ENCODE measurements at regions not wholly inside any gene's neighbourhood (a gene's known extent, or its start where the extent isn't known, plus 50 kb on each side); places are given as distances from the start of the nearest gene placed in this dataset.

DNA sequence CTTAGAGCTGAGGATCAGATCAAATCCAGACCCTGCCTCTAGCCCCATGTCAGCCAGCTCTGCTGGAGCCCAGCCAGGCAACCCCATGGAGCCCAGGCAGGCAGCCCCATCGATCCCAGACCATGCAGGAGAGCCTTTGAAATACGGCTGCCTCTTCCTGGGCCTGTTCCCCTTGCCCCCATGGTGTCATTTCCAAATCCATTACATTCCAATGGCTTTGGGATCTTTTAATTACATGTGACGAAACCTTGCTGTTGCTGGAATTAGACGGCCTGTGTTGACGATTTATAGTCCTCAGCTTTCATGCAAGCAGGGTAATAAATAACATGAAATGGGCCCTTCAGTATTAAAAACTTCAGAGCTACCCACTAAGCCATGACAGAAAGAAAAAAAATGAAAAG lies 75.8 kb upstream of the SLC14A2 start:
- WGBS (ENCODE audit: insufficient coverage) = no CpG with 5 or more reads among the region's 5 CpGs
- Histone ChIP-seq H2AFZ (ENCODE audit: insufficient read depth, low read depth, low read length, poor library complexity, severe bottlenecking) (no peak overlapping the region), H3K79me2 (ENCODE audit: insufficient read depth, low read length) (no peaks in the 10 kb centered on the region), H3K9ac (ENCODE audit: insufficient read depth, low read length, poor library complexity, severe bottlenecking) (no peak overlapping the region), H3K4me1 (ENCODE audit: control insufficient read depth in 1 of 2, insufficient read depth in 2 of 2, low read length in 2 of 2) (no peaks in the 10 kb centered on the region), H3K9me3 (replicated peaks in 1 of 2; ENCODE audit: control insufficient read depth in 1 of 2, insufficient read depth in 1 of 2, low read length in 2 of 2) (peaks cover 19 to 29% of the 10 kb centered on the region in 2 donors), H3K4me3 (replicated peaks in 1 of 3; ENCODE audit: low read depth in 2 of 3, low read length in 3 of 3) (no peak overlapping the region), H3K36me3 (replicated peaks in 1 of 2; ENCODE audit: control insufficient read depth in 1 of 2, insufficient read depth in 2 of 2, low read length in 2 of 2) (no peaks in the 10 kb centered on the region), H4K20me1 (ENCODE audit: insufficient read depth, low read length) (no peaks in the 10 kb centered on the region), H3K27ac (ENCODE audit: low read depth in 1 of 2, low read length in 2 of 2) (no peak overlapping the region), H3K27me3 (ENCODE audit: control insufficient read depth in 2 of 2, insufficient read depth in 2 of 2, low read length in 2 of 2) (no peaks in the 10 kb centered on the region), H3K4me2 (replicated peaks; ENCODE audit: extremely low read depth, low read length, poor library complexity, severe bottlenecking) (no peak overlapping the region)
- TF ChIP-seq, protein P1, sequence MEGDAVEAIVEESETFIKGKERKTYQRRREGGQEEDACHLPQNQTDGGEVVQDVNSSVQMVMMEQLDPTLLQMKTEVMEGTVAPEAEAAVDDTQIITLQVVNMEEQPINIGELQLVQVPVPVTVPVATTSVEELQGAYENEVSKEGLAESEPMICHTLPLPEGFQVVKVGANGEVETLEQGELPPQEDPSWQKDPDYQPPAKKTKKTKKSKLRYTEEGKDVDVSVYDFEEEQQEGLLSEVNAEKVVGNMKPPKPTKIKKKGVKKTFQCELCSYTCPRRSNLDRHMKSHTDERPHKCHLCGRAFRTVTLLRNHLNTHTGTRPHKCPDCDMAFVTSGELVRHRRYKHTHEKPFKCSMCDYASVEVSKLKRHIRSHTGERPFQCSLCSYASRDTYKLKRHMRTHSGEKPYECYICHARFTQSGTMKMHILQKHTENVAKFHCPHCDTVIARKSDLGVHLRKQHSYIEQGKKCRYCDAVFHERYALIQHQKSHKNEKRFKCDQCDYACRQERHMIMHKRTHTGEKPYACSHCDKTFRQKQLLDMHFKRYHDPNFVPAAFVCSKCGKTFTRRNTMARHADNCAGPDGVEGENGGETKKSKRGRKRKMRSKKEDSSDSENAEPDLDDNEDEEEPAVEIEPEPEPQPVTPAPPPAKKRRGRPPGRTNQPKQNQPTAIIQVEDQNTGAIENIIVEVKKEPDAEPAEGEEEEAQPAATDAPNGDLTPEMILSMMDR (IDR thresholded peaks at IDR 0.05) = no peak
- H3K36me3 Mint-ChIP-seq = no peaks in the 10 kb centered on the region
- no peaks in the 10 kb centered on the region for H3K4me1 Mint-ChIP-seq
- peaks cover 14 to 39% (median 31%) of the 10 kb centered on the region in 7 donors for H3K9me3 Mint-ChIP-seq
- H3K27ac Mint-ChIP-seq = no peak overlapping the region
- no peak for DNase-seq
- intact Hi-C loops (cut with micrococcal nuclease) = no loop called here
- H3K27me3 Mint-ChIP-seq (ENCODE audit: low read depth in 3 of 3) = peaks cover 1 to 2% (median 2%) of the 10 kb centered on the region in 3 donors
- H3K4me3 Mint-ChIP-seq = no peak overlapping the region

DNA sequence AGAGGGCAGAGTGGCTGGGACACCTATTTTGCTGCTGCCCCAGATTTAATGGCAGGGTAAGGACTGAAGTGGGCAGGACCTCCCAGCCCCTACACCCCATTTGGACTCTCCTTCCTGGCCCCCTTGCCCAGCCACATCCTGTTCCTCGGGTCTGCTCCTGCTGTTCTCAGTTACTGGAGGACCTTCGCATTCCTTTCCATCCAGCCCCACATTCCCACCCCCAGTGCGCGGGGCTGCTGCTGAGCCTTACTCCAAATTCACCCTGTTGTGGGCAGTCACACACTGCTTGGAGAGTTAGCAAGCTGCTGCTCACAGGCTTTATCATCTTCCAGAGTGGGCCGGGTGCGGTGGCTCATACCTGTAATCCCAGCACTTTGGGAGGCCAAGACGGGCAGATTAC lies 75.2 kb upstream of the SLC14A2 start:
- Mint-ChIP-seq H3K27me3 (ENCODE audit: low read depth in 3 of 3) (peaks cover 1 to 2% (median 2%) of the 10 kb centered on the region in 3 donors), H3K36me3 (no peaks in the 10 kb centered on the region), H3K4me1 (no peaks in the 10 kb centered on the region), H3K9me3 (peaks cover 14 to 39% (median 31%) of the 10 kb centered on the region in 7 donors), H3K4me3 (no peak overlapping the region), H3K27ac (no peak overlapping the region)
- Histone ChIP-seq H3K4me3 (replicated peaks in 1 of 3; ENCODE audit: low read depth in 2 of 3, low read length in 3 of 3) (no peak overlapping the region), H3K36me3 (replicated peaks in 1 of 2; ENCODE audit: control insufficient read depth in 1 of 2, insufficient read depth in 2 of 2, low read length in 2 of 2) (no peaks in the 10 kb centered on the region), H2AFZ (ENCODE audit: insufficient read depth, low read depth, low read length, poor library complexity, severe bottlenecking) (no peak overlapping the region), H4K20me1 (ENCODE audit: insufficient read depth, low read length) (no peaks in the 10 kb centered on the region), H3K27me3 (ENCODE audit: control insufficient read depth in 2 of 2, insufficient read depth in 2 of 2, low read length in 2 of 2) (no peaks in the 10 kb centered on the region), H3K79me2 (ENCODE audit: insufficient read depth, low read length) (no peaks in the 10 kb centered on the region), H3K27ac (ENCODE audit: low read depth in 1 of 2, low read length in 2 of 2) (no peak overlapping the region), H3K4me2 (replicated peaks; ENCODE audit: extremely low read depth, low read length, poor library complexity, severe bottlenecking) (no peak overlapping the region), H3K4me1 (ENCODE audit: control insufficient read depth in 1 of 2, insufficient read depth in 2 of 2, low read length in 2 of 2) (no peaks in the 10 kb centered on the region), H3K9ac (ENCODE audit: insufficient read depth, low read length, poor library complexity, severe bottlenecking) (no peak overlapping the region), H3K9me3 (replicated peaks in 1 of 2; ENCODE audit: control insufficient read depth in 1 of 2, insufficient read depth in 1 of 2, low read length in 2 of 2) (peaks cover 19 to 29% of the 10 kb centered on the region in 2 donors)
- DNase-seq = no peak
- intact Hi-C loops (cut with micrococcal nuclease) = no loop called here
- 93% methylated on average over 3 of the region's 7 CpGs for WGBS (ENCODE audit: insufficient coverage)
- TF ChIP-seq, protein P1 (IDR thresholded peaks at IDR 0.05) = no peak
